ENCODE measurements at regions not wholly inside any gene's neighbourhood (a gene's known extent, or its start where the extent isn't known, plus 50 kb on each side); places are given as distances from the start of the nearest gene placed in this dataset.
A peak's percentile ranks its signal among the peaks of the same experiment; 100 is the strongest.

DNA sequence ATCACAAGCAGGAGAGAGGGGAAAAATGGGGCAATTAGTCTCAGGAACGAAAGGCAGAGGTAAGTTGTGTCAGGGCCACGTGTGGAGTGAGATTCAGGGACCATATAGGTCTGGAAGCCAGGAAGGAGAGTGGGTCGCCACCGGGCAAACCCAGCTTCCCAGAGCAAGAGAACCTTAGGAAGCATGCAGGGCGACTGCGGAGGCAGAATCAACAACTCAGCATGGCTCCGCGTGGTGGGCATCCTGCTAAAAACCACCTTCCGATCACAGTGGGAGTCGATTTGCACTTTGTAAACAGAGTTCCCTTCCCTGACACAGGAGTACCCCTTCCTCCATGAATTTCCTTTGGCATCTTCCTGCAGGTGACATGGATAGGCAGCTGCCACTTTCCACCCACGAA is 114.6 kb downstream of the TTC32 start:
- H3K4me3 ChIP-seq (ENCODE audit: control insufficient read depth, low read depth, low read length), result no peak overlapping the region
- no peak for DNase-seq (ENCODE audit: low read depth)
- TF ChIP-seq, protein P1, sequence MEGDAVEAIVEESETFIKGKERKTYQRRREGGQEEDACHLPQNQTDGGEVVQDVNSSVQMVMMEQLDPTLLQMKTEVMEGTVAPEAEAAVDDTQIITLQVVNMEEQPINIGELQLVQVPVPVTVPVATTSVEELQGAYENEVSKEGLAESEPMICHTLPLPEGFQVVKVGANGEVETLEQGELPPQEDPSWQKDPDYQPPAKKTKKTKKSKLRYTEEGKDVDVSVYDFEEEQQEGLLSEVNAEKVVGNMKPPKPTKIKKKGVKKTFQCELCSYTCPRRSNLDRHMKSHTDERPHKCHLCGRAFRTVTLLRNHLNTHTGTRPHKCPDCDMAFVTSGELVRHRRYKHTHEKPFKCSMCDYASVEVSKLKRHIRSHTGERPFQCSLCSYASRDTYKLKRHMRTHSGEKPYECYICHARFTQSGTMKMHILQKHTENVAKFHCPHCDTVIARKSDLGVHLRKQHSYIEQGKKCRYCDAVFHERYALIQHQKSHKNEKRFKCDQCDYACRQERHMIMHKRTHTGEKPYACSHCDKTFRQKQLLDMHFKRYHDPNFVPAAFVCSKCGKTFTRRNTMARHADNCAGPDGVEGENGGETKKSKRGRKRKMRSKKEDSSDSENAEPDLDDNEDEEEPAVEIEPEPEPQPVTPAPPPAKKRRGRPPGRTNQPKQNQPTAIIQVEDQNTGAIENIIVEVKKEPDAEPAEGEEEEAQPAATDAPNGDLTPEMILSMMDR (conservative IDR thresholded peaks at IDR 0.05; ENCODE audit: control insufficient read depth, insufficient read depth, low read depth, low read length), result no peak

DNA sequence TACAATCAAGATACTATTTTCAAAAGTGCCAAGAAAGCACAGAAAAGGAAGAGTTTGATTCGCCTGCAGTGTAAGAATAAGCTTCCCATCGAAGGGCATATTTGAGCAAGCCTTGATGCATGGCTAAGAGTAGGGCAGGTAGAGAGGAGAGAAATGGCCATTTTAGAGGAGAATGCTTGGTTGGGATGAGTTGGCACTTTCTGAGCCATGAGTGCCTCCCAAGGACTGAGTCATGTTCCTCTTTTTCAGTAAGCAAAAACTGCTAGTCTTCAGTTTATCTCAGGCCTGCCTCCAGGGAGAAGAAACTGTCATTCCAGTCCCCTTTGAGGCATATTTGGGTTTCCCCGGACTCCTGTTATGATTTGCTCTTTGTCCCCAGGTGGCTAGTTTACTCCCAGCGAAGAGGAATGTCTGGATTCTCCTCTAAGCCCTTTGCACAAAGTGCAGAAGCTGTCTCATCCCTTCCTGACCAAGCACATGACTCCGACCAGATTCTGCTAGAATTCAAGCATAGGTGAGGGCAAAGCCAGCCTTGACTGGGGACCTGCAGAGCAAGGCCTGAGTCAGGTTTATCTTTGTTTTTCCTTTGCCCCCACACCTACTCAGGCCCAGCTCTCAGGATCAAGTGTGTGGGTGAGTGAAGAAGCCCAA is 115.2 kb downstream of the TTC32 start:
- DNase-seq (ENCODE audit: low read depth), result peak; percentile 83
- TF ChIP-seq, protein P1 (conservative IDR thresholded peaks at IDR 0.05; ENCODE audit: control insufficient read depth, insufficient read depth, low read depth, low read length), result no peak
- H3K4me3 ChIP-seq (ENCODE audit: control insufficient read depth, low read depth, low read length), result no peak overlapping the region

DNA sequence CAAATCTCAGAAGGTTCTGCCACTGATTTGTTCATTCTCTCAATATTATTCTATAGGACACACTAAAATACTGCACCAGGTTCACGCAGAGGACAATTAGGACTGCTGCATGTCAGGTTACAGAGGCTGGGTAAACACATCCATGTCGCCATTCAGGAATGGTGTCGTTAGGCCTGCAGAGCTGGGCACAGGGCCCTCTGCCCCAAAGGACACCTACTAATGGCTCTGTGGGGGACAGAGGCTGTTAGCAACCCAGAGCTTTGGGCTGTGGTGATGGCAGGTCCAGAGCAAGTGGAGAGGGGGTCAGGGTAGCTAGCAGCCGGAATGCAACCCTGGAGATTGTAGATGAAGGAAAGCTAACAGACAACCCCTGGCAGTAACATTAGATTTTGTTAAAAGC is 115.9 kb downstream of the TTC32 start:
- TF ChIP-seq, protein P1 (conservative IDR thresholded peaks at IDR 0.05; ENCODE audit: control insufficient read depth, insufficient read depth, low read depth, low read length), result no peak
- H3K4me3 ChIP-seq (ENCODE audit: control insufficient read depth, low read depth, low read length), result no peak overlapping the region
- DNase-seq (ENCODE audit: low read depth), result no peak

DNA sequence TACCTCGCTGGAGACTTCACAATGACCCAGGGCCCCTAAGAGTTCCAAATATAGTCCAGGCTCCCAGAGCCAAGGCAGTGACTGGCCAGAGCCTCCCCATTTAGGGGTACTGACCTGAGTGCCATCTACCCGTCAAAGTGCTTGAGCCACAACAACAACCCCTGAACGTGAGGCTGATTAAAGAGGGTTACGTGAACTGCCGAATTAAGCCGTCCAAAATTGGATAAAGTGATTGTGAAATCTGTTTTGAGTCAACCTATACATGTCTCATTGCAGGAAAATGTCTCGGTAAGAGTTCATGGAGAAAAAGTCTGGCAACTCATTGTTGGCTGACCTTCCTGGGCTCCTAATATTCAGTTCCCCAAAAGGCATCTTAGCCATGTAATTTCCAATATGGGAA is 116.3 kb downstream of the TTC32 start:
- H3K4me3 ChIP-seq (ENCODE audit: control insufficient read depth, low read depth, low read length), result no peak overlapping the region
- TF ChIP-seq, protein P1 (conservative IDR thresholded peaks at IDR 0.05; ENCODE audit: control insufficient read depth, insufficient read depth, low read depth, low read length), result no peak
- DNase-seq (ENCODE audit: low read depth), result peak; percentile 91

DNA sequence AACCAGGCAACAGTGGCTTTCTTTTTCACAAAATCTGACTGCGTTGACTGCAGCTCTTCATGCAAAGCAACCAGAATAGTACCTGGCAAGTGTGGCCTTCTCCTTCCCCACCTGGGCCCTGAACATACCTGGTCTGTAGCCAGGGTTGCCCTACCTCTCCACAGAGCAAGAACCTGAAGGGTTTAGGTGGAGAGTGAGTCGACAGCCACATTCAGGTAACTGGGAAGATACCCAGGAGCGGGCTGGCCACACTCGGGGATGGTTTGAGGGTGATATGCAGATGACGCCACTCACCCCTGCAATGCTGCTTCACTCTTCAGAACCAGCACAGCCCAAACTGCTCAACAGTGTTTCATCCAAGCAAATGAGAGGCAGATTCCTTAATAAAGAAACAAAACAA is 117.3 kb downstream of the TTC32 start:
- TF ChIP-seq, protein P1 (conservative IDR thresholded peaks at IDR 0.05; ENCODE audit: control insufficient read depth, insufficient read depth, low read depth, low read length), result no peak
- DNase-seq (ENCODE audit: low read depth), result no peak
- no peak overlapping the region for H3K4me3 ChIP-seq (ENCODE audit: control insufficient read depth, low read depth, low read length)

DNA sequence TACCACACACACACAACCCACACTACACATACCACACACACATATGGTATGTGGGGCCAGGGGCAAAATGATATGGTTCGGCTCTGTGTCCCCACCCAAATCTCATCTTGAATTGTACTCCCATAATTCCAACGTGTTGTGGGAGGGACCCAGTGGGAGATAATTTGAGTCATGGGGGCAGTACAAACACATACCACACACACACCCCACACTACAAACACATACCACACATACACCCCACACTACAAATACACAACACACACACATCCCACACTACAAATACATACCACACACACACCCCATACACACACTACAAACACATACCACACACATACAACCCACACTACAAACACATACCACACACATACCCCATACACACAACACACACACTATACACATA is 117.8 kb downstream of the TTC32 start:
- no peak overlapping the region for H3K4me3 ChIP-seq (ENCODE audit: control insufficient read depth, low read depth, low read length)
- TF ChIP-seq, protein P1 (conservative IDR thresholded peaks at IDR 0.05; ENCODE audit: control insufficient read depth, insufficient read depth, low read depth, low read length), result no peak
- DNase-seq (ENCODE audit: low read depth), result no peak
